SK-N-MC (cell line): ENCODE measurements at regions not wholly inside any gene's neighbourhood (a gene's known extent, or its start where the extent isn't known, plus 50 kb on each side); places are given as distances from the start of the nearest gene placed in this dataset.

ENCODE experiments used
- EZH2 ChIP-seq: fragments of 200-600 bp; sonication (generic); IDR thresholded peaks from one replicate; pipeline ENCODE4 v1.6.1; 2017; ENCODE audit warnings: antibody characterized with exemption
- FOXP2 ChIP-seq: optimal IDR thresholded peaks from 2 replicates; pipeline ENCODE3; 2011; ENCODE audit warnings: mild to moderate bottlenecking, moderate library complexity; ENCODE audit not compliant: insufficient read depth; ENCODE audit errors: extremely low read length, control extremely low read depth
- POLR2AphosphoS5 ChIP-seq: IDR thresholded peaks from 2 replicates; pipeline ENCODE4 v1.6.1; 2012; ENCODE audit warnings: mild to moderate bottlenecking, low read depth, low read length, borderline replicate concordance

- no peak for TF ChIP-seq EZH2
- no peak for TF ChIP-seq POLR2AphosphoS5
- no peak for TF ChIP-seq FOXP2
Observed at GRCh38 chr4:18798123-18798522, 776.6 kb upstream of the LCORL start.
